Uterus (tissue), 2 donors: ENCODE measurements at regions not wholly inside any gene's neighbourhood (a gene's known extent, or its start where the extent isn't known, plus 50 kb on each side); places are given as distances from the start of the nearest gene placed in this dataset.

Experiments
- POLR2A ChIP-seq, 2 donors: fragments of 450-650 bp; IDR thresholded peaks; one replicate each; pipeline ENCODE4 v1.6.1; 2016; ENCODE audit warnings: antibody characterized with exemption in 2 of 2, mild to moderate bottlenecking in 1 of 2, moderate library complexity in 1 of 2
- TF ChIP-seq, protein P1 (sequence below), 4 experiments: fragments of 200-600 bp in 2 of 4; fragments of 450-650 bp in 2 of 4; sonication (generic) in 2 of 4; IDR thresholded peaks; one replicate each; pipeline ENCODE4 v1.5.1; 2016 to 2019; ENCODE audit warnings: antibody characterized with exemption in 4 of 4, mild to moderate bottlenecking in 2 of 4, moderate library complexity in 1 of 4

GRCh38 chr9:91047529-91047928 is 245.9 kb downstream of the SYK start:
- TF ChIP-seq POLR2A (IDR thresholded peaks at IDR 0.05): no peak
- TF ChIP-seq, protein P1, sequence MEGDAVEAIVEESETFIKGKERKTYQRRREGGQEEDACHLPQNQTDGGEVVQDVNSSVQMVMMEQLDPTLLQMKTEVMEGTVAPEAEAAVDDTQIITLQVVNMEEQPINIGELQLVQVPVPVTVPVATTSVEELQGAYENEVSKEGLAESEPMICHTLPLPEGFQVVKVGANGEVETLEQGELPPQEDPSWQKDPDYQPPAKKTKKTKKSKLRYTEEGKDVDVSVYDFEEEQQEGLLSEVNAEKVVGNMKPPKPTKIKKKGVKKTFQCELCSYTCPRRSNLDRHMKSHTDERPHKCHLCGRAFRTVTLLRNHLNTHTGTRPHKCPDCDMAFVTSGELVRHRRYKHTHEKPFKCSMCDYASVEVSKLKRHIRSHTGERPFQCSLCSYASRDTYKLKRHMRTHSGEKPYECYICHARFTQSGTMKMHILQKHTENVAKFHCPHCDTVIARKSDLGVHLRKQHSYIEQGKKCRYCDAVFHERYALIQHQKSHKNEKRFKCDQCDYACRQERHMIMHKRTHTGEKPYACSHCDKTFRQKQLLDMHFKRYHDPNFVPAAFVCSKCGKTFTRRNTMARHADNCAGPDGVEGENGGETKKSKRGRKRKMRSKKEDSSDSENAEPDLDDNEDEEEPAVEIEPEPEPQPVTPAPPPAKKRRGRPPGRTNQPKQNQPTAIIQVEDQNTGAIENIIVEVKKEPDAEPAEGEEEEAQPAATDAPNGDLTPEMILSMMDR (IDR thresholded peaks at IDR 0.05): no peak
